ENCODE measurements at regions not wholly inside any gene's neighbourhood (a gene's known extent, or its start where the extent isn't known, plus 50 kb on each side); places are given as distances from the start of the nearest gene placed in this dataset.
"Not testable (repeated sequence)": the region's sequence is repeated elsewhere in the genome, so short reads cannot be mapped to it uniquely, and the experiment has no call there.

DNA sequence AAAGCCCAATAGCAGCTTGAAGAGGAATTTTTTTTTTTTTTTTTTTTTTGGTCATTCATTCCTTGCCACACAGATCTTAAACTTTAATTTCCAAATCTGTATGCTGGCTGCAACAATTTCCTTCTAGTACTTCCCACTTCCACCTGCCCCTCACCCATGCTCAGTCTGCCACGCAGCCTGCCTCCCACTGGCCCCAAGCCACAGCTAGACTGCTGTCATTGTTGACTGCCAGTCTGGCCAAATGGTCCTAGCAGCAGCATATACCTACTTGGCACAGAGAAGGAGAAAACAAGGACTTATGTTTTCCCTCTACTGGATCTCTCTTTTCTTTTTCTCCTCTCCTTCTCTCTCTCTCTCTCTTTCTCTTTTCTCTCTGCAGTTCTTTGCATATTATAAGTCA lies 118.3 kb upstream of the HEY2 start:
- H3K4me3 ChIP-seq (ENCODE audit: low read length, poor library complexity, severe bottlenecking): no peak overlapping the region
- H4K20me1 ChIP-seq (ENCODE audit: insufficient read depth, low read length, poor library complexity, severe bottlenecking): no peaks in the 10 kb centered on the region
- H3K9me3 ChIP-seq (ENCODE audit: insufficient read depth, low read depth, low read length): no peaks in the 10 kb centered on the region
- H3K4me2 ChIP-seq (ENCODE audit: low read depth, low read length, poor library complexity, severe bottlenecking): no peak overlapping the region
- no peaks in the 10 kb centered on the region for H3K9me2 ChIP-seq (replicated peaks; ENCODE audit: low read depth, low read length)
- H3K36me3 ChIP-seq (ENCODE audit: insufficient read depth, low read length): no peaks in the 10 kb centered on the region
- no peaks in the 10 kb centered on the region for H3K4me1 ChIP-seq (ENCODE audit: insufficient read depth, low read length, poor library complexity, severe bottlenecking)
- no peaks in the 10 kb centered on the region for H3K27me3 ChIP-seq (ENCODE audit: insufficient read depth, low read length, poor library complexity, severe bottlenecking)
- no peaks in the 10 kb centered on the region for H3F3A ChIP-seq (ENCODE audit: low read depth)
- no peak overlapping the region for H2AFZ ChIP-seq (ENCODE audit: low read length)
- H3K79me2 ChIP-seq (ENCODE audit: insufficient read depth, low read length): no peaks in the 10 kb centered on the region
- TF ChIP-seq, protein P1, sequence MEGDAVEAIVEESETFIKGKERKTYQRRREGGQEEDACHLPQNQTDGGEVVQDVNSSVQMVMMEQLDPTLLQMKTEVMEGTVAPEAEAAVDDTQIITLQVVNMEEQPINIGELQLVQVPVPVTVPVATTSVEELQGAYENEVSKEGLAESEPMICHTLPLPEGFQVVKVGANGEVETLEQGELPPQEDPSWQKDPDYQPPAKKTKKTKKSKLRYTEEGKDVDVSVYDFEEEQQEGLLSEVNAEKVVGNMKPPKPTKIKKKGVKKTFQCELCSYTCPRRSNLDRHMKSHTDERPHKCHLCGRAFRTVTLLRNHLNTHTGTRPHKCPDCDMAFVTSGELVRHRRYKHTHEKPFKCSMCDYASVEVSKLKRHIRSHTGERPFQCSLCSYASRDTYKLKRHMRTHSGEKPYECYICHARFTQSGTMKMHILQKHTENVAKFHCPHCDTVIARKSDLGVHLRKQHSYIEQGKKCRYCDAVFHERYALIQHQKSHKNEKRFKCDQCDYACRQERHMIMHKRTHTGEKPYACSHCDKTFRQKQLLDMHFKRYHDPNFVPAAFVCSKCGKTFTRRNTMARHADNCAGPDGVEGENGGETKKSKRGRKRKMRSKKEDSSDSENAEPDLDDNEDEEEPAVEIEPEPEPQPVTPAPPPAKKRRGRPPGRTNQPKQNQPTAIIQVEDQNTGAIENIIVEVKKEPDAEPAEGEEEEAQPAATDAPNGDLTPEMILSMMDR (conservative IDR thresholded peaks at IDR 0.05; ENCODE audit: low read length): no peak; the same call in 1 of the 2 replicates
- no peak for TF ChIP-seq EZH2phosphoT487 (IDR thresholded peaks at IDR 0.05; ENCODE audit: borderline replicate concordance)
- no peak overlapping the region for H3K9ac ChIP-seq (ENCODE audit: low read depth, low read length, poor library complexity, severe bottlenecking)

DNA sequence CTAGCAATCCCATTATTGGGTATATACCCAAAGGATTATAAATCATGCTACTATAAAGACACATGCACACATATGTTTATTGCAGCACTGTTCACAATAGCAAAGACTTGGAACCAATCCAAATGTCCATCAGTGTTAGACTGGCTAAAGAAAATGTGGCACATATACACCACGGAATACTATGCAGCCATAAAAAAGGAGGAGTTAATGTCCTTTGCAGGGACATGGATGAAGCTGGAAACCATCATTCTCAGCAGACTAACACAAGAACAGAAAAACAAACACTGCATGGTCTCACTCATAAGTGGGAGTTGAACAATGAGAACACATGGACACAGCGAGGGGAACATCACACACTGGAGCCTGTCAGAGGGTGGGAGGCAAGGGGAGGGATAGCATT lies 113.4 kb upstream of the HEY2 start:
- not testable (repeated sequence) for H3K27me3 ChIP-seq (ENCODE audit: insufficient read depth, low read length, poor library complexity, severe bottlenecking); H3K4me1 ChIP-seq (ENCODE audit: insufficient read depth, low read length, poor library complexity, severe bottlenecking); H3K4me2 ChIP-seq (ENCODE audit: low read depth, low read length, poor library complexity, severe bottlenecking); H3K79me2 ChIP-seq (ENCODE audit: insufficient read depth, low read length); H3K4me3 ChIP-seq (ENCODE audit: low read length, poor library complexity, severe bottlenecking); H3K36me3 ChIP-seq (ENCODE audit: insufficient read depth, low read length); H2AFZ ChIP-seq (ENCODE audit: low read length); H4K20me1 ChIP-seq (ENCODE audit: insufficient read depth, low read length, poor library complexity, severe bottlenecking); H3K9me3 ChIP-seq (ENCODE audit: insufficient read depth, low read depth, low read length); H3K9me2 ChIP-seq (replicated peaks; ENCODE audit: low read depth, low read length); H3K9ac ChIP-seq (ENCODE audit: low read depth, low read length, poor library complexity, severe bottlenecking); H3F3A ChIP-seq (ENCODE audit: low read depth)

GRCh38 chr6:125636671-125637070 lies 112.8 kb upstream of the HEY2 start:
- H3K79me2 ChIP-seq (ENCODE audit: insufficient read depth, low read length): no peaks in the 10 kb centered on the region

DNA sequence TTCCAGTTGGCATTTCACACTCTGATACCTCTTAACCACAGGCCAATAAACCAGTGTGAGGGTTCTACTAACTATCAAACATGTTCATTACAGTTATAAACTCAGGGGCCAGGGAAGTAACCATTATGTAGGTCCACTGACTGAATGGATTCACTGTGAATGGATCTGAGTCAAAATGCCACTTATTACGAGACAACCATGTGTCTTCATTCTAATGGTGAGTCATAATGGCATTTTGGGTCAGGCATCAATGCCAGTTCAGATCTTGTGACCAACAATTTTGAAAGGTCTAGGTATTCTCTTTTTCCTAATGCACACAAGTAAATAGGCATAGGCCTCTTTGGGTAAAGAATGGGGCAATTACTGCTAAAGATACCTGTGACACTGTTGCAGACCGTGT lies 112.2 kb upstream of the HEY2 start:
- Histone ChIP-seq H3K4me1 (ENCODE audit: insufficient read depth, low read length, poor library complexity, severe bottlenecking) (no peaks in the 10 kb centered on the region), H3K9me2 (replicated peaks; ENCODE audit: low read depth, low read length) (no peaks in the 10 kb centered on the region), H3K9me3 (ENCODE audit: insufficient read depth, low read depth, low read length) (no peaks in the 10 kb centered on the region), H3K36me3 (ENCODE audit: insufficient read depth, low read length) (no peaks in the 10 kb centered on the region), H3K79me2 (ENCODE audit: insufficient read depth, low read length) (no peaks in the 10 kb centered on the region), H3K4me3 (ENCODE audit: low read length, poor library complexity, severe bottlenecking) (no peak overlapping the region), H2AFZ (ENCODE audit: low read length) (no peak overlapping the region), H4K20me1 (ENCODE audit: insufficient read depth, low read length, poor library complexity, severe bottlenecking) (no peaks in the 10 kb centered on the region), H3K4me2 (ENCODE audit: low read depth, low read length, poor library complexity, severe bottlenecking) (no peak overlapping the region), H3K9ac (ENCODE audit: low read depth, low read length, poor library complexity, severe bottlenecking) (no peak overlapping the region), H3F3A (ENCODE audit: low read depth) (no peaks in the 10 kb centered on the region), H3K27me3 (ENCODE audit: insufficient read depth, low read length, poor library complexity, severe bottlenecking) (no peaks in the 10 kb centered on the region)
- TF ChIP-seq EZH2phosphoT487 (IDR thresholded peaks at IDR 0.05; ENCODE audit: borderline replicate concordance): no peak
- TF ChIP-seq, protein P1 (conservative IDR thresholded peaks at IDR 0.05; ENCODE audit: low read length): no peak

More at GRCh38 chr6:125636671-125637070, 112.8 kb upstream of the HEY2 start:
- no peaks in the 10 kb centered on the region for H3K9me2 ChIP-seq (replicated peaks; ENCODE audit: low read depth, low read length)
- no peaks in the 10 kb centered on the region for H3K27me3 ChIP-seq (ENCODE audit: insufficient read depth, low read length, poor library complexity, severe bottlenecking)
- H3K4me1 ChIP-seq (ENCODE audit: insufficient read depth, low read length, poor library complexity, severe bottlenecking): no peaks in the 10 kb centered on the region
- no peak overlapping the region for H3K4me3 ChIP-seq (ENCODE audit: low read length, poor library complexity, severe bottlenecking)
- no peak overlapping the region for H2AFZ ChIP-seq (ENCODE audit: low read length)
- H3K36me3 ChIP-seq (ENCODE audit: insufficient read depth, low read length): no peaks in the 10 kb centered on the region
- no peak for TF ChIP-seq EZH2phosphoT487 (IDR thresholded peaks at IDR 0.05; ENCODE audit: borderline replicate concordance)
- H3K9ac ChIP-seq (ENCODE audit: low read depth, low read length, poor library complexity, severe bottlenecking): no peak overlapping the region
- H3F3A ChIP-seq (ENCODE audit: low read depth): no peaks in the 10 kb centered on the region
- H3K4me2 ChIP-seq (ENCODE audit: low read depth, low read length, poor library complexity, severe bottlenecking): no peak overlapping the region
- H3K9me3 ChIP-seq (ENCODE audit: insufficient read depth, low read depth, low read length): no peaks in the 10 kb centered on the region
- H4K20me1 ChIP-seq (ENCODE audit: insufficient read depth, low read length, poor library complexity, severe bottlenecking): no peaks in the 10 kb centered on the region

Data from Loucy (cell line).